DMS53 treated with DMSO at 0.1 percent for 48 hours (cell line): ENCODE measurements at regions not wholly inside any gene's neighbourhood (a gene's known extent, or its start where the extent isn't known, plus 50 kb on each side); places are given as distances from the start of the nearest gene placed in this dataset.
"Not testable (repeated sequence)": the region's sequence is repeated elsewhere in the genome, so short reads cannot be mapped to it uniquely, and the experiment has no call there.

ENCODE experiments used
- DNase-seq: peaks from one replicate; lab custom pipeline; 2025; ENCODE audit not compliant: unreplicated experiment; lab: John Stamatoyannopoulos, UW

GRCh38 chr4:118494437-118494836 lies 141.6 kb upstream of the PRSS12 start:
- not testable (repeated sequence) for DNase-seq

GRCh38 chr4:118502967-118503366 lies 150.2 kb upstream of the PRSS12 start:
- not testable (repeated sequence) for DNase-seq

GRCh38 chr4:118504927-118505326 lies 152.1 kb upstream of the PRSS12 start:
- not testable (repeated sequence) for DNase-seq

- DNase-seq = not testable (repeated sequence)
These were observed 152.7 kb upstream of the PRSS12 start for GRCh38 chr4:118505491-118505890.

GRCh38 chr4:118512870-118513269 lies 160.1 kb upstream of the PRSS12 start:
- DNase-seq = not testable (repeated sequence)

- DNase-seq = not testable (repeated sequence)
These were observed 161.5 kb upstream of the PRSS12 start for GRCh38 chr4:118514332-118514731.

- DNase-seq = not testable (repeated sequence)
These were observed 163.3 kb upstream of the PRSS12 start for GRCh38 chr4:118516107-118516506.

- DNase-seq = not testable (repeated sequence)
These were observed 155.1 kb upstream of the METTL14 start for GRCh38 chr4:118530107-118530506.

GRCh38 chr4:118531947-118532346 lies 153.2 kb upstream of the METTL14 start:
- DNase-seq = not testable (repeated sequence)

- DNase-seq = not testable (repeated sequence)
These were observed 149.4 kb upstream of the METTL14 start for GRCh38 chr4:118535788-118536187.

- not testable (repeated sequence) for DNase-seq
These were observed 145.6 kb upstream of the METTL14 start for GRCh38 chr4:118539412-118540077.

- DNase-seq = not testable (repeated sequence)
These were observed 128.6 kb upstream of the METTL14 start for GRCh38 chr4:118556576-118556975.

GRCh38 chr4:118557298-118557851 lies 127.8 kb upstream of the METTL14 start:
- no peak for DNase-seq

GRCh38 chr4:118558188-118558587 lies 127.0 kb upstream of the METTL14 start:
- not testable (repeated sequence) for DNase-seq

GRCh38 chr4:118561559-118561958 lies 123.6 kb upstream of the METTL14 start:
- DNase-seq = not testable (repeated sequence)

GRCh38 chr4:118566003-118566513 lies 119.1 kb upstream of the METTL14 start:
- not testable (repeated sequence) for DNase-seq

- DNase-seq = not testable (repeated sequence)
These were observed 112.2 kb upstream of the METTL14 start for GRCh38 chr4:118572991-118573390.

GRCh38 chr4:118574251-118574913 lies 110.8 kb upstream of the METTL14 start:
- DNase-seq = not testable (repeated sequence)

GRCh38 chr4:118575057-118575456 lies 110.1 kb upstream of the METTL14 start:
- not testable (repeated sequence) for DNase-seq

GRCh38 chr4:118575726-118576125 lies 109.5 kb upstream of the METTL14 start:
- not testable (repeated sequence) for DNase-seq

- not testable (repeated sequence) for DNase-seq
These were observed 108.4 kb upstream of the METTL14 start for GRCh38 chr4:118576709-118577219.

GRCh38 chr4:118585015-118585414 lies 100.2 kb upstream of the METTL14 start:
- no peak for DNase-seq
